Muscle of arm (tissue), 1 donor: ENCODE measurements at regions not wholly inside any gene's neighbourhood (a gene's known extent, or its start where the extent isn't known, plus 50 kb on each side); places are given as distances from the start of the nearest gene placed in this dataset.

Experiments
- DNase-seq: peaks from one replicate; pipeline ENCODE4 v3.0.0-alpha.2; 2013

- no peak for DNase-seq
These were observed 659.4 kb upstream of the FZD8 start for GRCh38 chr10:36301539-36301938.

DNA sequence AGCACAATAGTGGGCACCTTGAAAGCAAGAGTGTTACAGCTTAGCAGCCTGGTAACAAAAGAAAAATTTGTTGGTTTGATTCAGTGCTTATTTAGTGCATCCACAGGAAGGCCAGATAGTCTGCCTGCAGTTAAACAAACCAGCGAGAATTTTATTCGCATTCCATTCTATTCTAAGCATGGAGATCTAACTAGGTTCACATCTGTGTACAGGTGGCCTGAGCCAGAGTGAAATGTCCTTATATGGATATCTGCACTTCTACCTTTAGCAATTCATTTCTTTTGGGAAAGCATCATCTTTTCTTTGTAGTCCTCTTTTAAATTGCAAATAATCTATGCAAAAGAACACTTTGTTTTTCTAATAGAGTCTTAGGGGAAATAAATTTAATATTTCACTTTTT lies 659.0 kb upstream of the FZD8 start:
- no peak for DNase-seq

DNA sequence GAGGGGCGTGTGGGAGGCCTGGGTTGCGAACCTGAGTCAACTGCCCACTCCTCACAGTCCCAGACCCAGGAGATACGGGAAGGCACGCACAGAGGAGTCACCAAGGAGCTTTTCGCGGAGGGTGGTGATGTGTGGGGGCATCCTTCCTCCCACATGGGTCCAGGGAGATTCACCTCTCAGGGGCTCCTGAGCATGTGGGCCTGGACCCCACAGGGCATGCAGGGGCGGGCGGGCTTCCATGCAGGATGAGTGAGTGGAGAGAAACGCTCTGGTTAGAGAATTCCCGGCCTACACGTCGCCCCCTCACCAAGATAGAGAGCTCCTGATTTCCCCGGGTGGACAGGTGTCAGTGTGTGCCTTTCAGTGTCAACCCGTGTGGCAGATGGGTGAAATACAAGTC lies 641.7 kb upstream of the FZD8 start:
- DNase-seq: no peak

DNA sequence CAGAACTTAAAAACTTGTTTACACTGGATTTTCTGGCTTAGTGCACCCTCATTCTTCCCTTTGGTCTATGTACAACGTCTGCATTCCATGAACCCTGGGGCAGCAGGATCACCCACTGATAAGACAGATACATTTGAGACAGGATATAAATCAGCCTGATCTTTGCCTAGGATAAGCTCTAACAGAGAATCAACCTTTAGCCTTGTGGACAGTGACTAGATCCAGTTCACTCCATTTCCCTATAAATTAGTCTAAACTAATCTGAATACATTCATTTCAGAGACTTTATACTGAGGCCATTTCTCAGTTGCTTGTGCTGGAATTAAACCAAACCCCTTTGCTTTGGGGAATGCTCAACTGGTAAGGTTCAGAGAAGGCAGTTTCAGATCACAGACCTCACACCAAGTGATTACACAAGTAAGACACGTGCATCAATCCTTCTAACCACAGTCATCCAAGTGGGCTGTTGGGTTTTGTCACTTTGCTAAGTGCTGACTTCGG lies 639.8 kb upstream of the FZD8 start:
- no peak for DNase-seq

DNA sequence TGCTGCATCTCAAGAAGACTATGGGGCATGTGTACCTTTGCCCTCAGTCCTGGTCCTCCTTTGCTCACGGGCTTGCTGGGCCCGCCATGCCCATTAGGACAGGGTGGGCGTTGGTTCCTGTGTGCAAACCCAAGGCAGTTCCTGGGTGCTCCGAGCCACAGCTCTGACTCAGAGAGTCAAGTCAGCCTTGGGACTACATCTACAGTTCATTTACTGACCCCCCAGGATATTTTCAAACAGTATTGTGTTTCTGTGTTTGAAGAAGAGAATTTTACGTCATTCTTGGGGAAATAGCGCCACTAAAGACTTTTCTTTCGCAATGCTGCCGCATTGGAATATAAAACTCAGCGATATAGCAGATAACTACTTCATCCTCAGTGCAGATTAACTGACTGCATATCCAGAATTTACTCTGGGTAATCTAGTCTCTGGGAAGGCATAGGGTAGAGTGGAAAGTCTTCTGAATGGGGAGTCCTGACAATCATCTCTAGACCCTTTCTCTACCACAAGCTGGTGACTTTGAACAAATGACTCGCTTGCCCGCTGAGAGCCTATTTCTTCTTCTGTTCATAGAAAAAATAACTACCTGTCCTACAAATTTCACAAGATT lies 638.9 kb upstream of the FZD8 start:
- DNase-seq: no peak

- DNase-seq: no peak
These were observed 638.2 kb upstream of the FZD8 start for GRCh38 chr10:36280321-36280741.

- no peak for DNase-seq
These were observed 636.1 kb upstream of the FZD8 start for GRCh38 chr10:36278176-36278575.

DNA sequence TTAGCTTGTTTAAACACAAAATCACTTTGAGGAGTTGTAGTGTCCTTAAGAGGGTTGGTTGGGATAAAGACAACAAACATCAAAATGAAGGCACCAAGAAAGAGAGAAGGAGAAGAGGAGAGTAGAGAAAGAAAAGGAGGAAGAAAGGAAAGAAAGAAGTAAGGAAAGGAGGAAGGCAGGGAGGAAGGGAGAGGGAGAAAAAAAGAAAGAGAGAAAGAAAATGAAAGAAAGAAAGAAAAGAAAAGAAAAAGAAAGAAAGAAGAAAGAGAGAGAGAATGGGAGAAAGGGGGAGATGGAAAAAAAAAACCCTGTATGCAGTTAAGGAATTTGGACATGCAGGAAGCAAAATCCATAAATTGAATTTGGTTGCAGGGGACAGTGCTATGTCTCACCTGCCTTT lies 635.4 kb upstream of the FZD8 start:
- no peak for DNase-seq

DNA sequence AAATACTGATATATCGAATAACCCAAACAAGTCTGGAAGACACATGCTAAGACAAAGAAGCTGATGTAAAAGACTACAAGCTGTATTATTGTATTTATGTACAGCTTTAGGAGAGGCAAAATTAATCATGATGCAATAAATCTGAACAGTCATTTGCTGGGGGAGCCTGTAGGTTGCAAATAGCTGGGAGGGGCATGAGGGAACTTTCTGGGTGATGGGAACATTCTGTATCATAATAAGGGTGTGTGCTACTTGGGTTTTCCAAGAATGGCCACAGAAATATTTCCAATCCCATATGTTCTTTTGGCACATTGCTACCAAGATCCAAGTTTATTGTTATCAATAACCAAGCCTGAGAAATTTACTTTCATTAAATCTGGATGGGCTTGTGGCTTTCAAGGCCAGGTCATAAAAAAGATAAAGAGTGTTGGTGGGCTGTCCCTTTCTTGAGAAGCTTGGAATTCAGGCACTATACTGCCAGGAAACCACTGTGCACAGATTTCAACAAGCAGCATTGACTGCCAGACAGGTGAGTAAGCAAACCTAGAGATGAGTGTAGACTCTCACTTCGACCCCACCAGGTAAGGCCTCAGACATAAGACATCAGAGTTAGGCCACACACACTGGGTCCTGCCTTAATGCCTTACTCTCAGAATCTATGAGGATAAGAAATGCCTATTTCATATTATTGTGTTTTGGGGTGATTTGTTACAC lies 629.7 kb upstream of the FZD8 start:
- DNase-seq: no peak

- DNase-seq: no peak
These were observed 627.1 kb upstream of the FZD8 start for GRCh38 chr10:36269222-36269621.

DNA sequence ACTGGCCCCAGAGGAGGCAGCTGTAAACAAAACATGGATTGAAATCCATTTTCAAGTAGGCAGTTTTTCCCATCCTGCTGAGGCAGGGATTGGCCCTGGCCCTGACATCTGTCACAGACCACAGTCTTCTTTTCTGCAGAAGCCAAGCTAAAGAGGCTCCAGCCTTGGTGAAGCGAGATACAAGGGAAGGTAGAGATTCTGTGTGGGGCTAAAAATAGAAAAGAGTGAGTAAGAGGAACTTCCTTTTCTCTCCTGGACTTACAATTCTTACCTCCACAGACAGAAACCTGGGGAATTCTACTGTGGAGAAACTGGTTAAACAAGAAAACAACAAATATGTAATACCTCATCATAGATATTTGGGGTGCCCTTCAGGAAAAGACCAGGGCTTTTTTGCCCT lies 624.8 kb upstream of the FZD8 start:
- no peak for DNase-seq

DNA sequence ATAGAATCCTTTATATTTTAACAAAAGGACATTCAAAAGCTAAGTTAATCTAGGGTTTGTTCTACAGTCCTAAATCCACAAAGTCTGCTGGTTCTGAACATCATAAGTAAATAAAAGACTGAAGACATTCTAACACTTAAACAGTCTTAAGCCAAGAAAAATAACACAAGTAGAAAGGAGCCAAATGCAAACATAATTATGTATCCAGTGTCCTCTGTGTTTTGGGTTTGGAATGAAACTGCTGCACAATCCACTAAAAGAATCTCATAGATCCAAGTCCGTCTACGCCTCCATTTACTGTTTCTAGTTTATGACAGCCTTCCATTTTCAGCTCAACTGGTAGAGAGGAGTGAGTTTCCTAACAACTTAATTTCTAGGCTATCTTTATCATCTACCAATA lies 623.6 kb upstream of the FZD8 start:
- DNase-seq: no peak

DNA sequence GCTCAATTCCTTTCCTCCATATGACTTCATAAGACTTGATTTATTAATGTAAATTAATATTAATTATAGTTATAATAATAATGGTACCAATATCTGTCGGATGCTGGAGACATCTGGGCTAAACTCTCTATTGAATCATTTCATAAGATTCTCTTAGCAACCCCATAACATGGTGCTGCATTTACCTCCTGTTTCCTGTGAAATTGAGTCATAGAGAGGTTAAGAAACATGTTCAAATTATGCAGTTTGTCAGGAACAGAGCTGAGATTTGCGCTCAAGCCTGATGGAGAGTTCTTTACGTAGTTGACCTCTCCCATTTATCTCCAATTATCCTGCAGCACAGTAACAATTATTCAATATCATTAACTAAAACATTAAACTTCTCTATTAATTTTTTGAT lies 621.8 kb upstream of the FZD8 start:
- no peak for DNase-seq

GRCh38 chr10:36256948-36257356 lies 614.9 kb upstream of the FZD8 start:
- DNase-seq: peak; percentile 51

DNA sequence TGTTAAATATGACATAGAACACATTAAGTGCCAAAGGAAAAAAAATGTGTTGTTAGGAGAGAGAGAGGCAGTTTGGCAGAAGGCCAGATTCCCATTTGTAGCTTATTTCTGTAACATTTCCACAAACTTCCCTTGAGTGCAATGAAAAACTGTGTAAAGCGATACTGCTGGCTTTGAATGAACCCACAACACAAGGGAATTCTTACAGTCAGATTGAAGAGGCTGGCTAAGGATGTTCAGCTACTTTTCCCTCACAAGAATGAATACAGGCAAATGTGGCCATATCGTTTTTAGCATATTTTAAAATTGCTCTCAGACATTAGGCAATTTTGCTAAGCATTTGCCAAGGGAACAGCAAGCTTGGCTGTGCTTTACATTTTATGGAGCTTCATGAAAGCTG lies 614.1 kb upstream of the FZD8 start:
- peak; percentile 86 for DNase-seq

GRCh38 chr10:36254199-36254598 lies 612.1 kb upstream of the FZD8 start:
- peak; percentile 65 for DNase-seq

GRCh38 chr10:36253731-36254130 lies 611.6 kb upstream of the FZD8 start:
- no peak for DNase-seq

- DNase-seq: peak; percentile 31
These were observed 609.0 kb upstream of the FZD8 start for GRCh38 chr10:36251068-36251467.

DNA sequence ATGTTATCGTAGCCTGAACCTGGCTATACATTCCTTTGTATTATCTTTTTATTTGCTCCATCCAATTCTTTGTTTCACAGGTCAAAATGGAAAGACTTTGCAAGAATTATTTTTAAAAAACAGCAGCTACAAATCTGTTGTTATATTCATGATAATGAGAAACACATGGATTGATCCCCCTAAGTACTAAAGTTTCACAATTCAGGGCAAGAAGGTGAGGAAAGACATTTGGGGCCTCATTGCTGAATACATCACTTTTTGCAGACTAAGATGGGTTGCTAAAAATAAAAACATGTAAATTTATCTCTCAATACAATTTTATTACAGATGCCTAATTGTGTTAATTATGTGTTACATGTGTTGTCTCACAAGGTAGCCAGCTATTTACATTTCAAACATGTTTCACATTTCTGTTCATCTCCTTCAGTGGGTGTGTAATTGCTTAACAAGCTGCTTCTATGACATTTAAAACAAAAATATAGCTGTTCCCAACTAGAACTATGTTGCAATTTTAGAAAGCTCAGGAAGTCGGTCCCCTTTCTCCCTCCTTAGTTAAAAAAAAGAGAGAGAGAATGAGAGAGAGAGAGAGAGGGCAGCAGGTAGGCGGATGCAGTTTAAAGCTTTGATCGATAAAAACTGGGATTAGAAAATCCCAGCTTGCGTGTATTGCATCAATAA lies 606.3 kb upstream of the FZD8 start:
- peak; percentile 42 for DNase-seq

DNA sequence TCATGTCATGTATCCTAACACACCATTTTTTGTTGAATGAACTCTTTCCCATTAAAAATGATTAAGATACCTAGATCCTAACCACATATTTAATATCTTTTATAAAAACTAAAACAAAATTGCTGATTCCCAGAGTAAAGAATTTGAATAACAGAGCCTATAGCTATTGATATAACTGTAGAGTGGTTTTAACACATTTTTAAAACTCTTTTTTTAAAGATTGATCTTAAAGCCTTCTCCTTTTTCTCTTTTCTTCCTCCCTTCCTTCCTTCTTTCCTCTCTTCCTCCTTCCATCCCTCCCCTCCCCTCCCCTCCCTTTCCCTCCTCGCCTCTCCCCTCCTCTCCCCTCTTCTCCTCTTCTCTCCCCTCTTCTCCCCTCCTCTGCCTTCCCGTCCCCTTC lies 605.4 kb upstream of the FZD8 start:
- DNase-seq: no peak

- no peak for DNase-seq
These were observed 594.8 kb upstream of the FZD8 start for GRCh38 chr10:36236931-36237330.

DNA sequence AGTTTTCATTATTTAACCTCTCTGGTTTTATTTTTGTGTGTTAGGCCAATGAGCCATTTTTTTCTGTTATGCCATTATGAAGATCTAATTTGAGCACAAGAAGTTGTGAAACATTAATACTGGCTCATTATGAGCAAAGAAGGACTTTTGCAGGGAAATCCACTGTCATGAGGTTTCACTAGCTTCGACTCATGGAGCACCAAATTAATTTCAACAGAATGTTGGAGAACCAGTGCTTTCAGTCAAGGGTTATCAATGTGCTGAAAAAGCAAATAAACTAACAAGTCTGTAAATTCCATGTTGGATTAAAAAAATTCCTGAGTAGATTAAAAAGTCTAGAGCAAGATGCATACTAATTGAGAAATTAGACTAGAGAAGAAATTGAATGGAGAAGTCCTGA lies 594.2 kb upstream of the FZD8 start:
- no peak for DNase-seq

GRCh38 chr10:36232935-36233334 lies 590.8 kb upstream of the FZD8 start:
- no peak for DNase-seq
